SKM-1 (cell line): ENCODE measurements at regions not wholly inside any gene's neighbourhood (a gene's known extent, or its start where the extent isn't known, plus 50 kb on each side); places are given as distances from the start of the nearest gene placed in this dataset.
A peak's percentile ranks its signal among the peaks of the same experiment; 100 is the strongest.

Experiments used
- DNase-seq: peaks from one replicate; lab custom pipeline; 2025; ENCODE audit not compliant: unreplicated experiment; lab: John Stamatoyannopoulos, UW

- DNase-seq = no peak
These were observed 78.4 kb downstream of the INHBB start for GRCh38 chr2:120424274-120424796.

DNA sequence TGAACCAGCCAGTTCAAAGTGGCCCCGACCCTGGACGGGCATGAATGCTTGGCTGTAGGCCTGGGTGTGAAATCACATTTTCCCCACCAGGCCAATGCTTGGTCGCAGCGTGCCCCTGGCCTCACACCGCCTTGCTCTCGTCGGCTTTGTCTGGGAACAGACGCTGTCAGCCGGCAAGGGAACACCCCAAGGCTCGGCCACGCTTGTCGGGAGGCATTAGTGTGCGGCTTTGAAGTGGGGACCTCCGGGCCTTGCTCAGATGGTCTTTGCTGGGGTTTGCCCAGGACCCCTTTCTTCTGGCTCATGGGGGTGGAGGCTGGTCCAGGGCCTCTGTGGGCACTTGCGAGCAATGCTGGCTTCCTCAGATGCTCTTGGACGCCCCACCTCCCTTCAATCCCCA is 79.1 kb downstream of the INHBB start:
- no peak for DNase-seq

- no peak for DNase-seq
These were observed 82.8 kb downstream of the INHBB start for GRCh38 chr2:120428748-120429147.

- no peak for DNase-seq
These were observed 83.9 kb downstream of the INHBB start for GRCh38 chr2:120429586-120430500.

GRCh38 chr2:120430501-120430830 is 84.5 kb downstream of the INHBB start:
- no peak for DNase-seq

GRCh38 chr2:120430957-120431356 is 85.0 kb downstream of the INHBB start:
- DNase-seq = no peak

DNA sequence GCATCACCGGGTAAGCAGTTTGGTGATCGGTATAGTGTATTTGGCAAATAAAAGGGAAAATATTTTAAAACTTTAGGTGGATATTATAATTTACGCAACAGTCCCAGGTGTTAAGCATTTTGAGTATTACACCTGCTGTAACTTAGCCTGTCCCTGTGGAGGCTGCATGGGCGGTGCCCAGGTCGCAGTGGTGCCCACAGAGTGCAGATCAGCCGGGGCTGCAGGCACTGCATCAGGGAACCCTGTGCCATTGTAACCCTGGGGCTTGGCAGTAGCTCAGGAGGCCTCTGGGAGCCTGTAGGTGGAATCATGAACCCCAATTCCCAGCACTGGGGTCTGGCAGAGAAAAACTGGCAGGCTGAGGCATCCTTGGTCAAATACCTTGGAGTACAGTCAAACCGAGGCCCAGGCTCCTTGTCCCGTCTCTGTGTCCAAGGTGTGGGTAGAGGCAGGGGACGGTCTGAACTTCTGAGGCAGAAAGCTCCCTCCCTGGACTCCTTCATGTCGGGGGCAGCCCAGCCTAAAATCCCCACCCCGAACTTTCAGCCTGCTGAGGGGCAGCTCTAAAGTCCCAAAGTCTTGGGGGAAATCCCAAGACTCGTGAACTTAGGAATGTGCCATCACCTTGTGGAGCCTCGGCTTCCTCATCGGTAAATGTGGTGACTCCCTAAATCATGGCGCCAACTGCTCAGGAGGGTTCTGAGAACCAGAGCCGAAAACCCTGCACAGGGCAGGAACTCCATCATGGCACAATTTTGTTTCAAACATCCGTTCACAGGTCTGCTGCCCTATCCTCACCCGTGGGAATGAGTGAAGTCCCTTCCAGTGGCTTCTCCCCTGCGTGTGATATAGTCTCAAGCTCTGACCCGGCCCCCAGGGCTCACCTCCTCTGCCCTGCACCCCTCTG is 85.7 kb downstream of the INHBB start:
- no peak for DNase-seq

DNA sequence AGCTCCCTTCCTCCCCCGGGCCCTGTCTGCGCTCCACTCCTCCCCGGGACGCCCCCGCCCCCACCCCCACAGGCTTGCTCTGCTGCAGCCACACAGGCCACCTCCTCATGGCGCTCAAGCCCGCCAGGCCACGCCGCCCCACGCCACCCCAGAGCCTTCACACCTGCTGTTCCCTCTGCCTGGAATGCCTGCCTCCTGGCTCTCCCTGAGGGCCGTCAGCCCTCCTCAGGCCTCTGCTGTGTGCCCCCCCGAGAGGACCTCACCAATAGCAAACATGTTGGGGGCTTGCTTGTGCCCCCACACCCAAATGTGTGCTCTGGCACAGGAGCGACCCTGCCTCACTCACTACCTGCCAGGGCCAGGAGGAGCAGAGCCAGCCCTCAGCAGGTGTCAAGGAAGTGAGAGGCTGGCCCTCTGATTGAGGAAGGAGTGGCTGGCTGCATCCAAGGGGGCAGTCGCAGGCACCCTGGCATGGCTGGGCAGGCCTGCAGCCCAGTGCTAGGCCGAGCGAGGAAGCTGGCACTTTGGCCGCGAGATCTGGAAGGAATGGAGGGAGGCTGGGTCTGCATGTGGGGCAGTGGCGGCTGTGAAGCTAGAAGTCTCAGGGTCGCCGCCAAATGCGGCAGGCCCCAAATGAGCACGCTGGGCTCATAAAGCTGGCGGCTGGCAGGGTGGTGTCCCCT is 86.5 kb downstream of the INHBB start:
- DNase-seq = no peak

DNA sequence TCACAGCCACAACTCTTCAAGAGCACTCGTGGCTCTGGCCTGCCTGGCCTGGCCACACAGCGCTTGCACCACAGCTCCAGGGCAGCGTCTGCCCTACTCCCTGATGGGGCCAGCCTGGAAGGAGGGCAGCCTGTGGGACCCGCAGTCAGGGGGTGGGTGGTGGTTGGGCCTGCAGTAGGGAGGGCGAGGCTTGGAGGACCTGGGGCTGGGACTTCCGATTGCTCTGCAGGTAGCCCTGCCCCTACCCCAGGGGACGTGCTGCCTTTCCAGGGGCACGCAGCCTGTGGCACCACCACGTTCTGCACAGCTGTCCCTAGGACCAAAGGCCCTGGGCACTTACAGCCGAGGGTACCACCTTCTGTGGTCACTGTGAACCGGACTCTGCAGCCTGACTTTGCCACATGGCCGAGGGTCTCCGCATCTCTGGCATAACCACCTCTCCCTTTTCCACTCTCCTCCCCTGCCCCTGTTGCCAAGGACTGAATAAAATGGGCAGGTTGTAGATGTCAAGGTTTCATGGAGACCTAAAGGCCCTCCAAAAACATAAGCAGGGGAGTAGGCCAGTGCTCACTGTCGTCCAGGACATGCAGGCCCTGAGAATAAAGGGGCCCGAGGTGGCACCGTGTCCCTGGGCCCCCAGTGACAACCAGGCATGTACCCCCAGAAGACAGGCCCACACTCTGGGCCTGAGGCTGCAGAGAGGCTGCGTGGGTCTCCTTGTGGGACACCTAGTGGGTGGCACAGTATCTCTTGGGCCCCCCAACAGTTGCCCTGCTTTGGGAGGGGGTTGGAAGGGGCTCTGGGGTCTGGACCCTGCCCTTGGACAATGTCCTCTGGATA is 87.3 kb downstream of the INHBB start:
- no peak for DNase-seq

DNA sequence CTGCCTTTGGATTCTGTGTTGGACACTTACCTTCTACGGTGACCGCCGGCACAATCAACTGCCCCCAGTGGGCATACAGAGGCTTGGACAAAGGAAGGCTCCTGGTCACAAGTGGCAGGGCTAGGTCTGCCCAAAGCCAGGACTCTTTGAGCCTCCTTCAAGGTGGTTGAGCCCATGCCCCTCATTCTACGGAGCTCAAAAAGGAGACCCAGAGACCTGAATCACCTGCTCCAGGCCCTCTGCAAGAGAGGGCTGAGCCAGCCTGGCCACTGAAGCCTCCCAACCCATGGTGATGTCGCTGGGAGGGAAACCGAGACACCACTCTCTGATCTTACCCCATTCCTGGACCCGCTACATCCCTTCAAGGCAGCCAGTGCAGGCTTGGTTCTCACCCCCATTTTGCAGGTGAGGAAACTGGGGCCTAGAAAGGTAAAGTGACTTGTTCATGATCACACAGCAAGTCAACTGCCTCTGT is 87.9 kb downstream of the INHBB start:
- no peak for DNase-seq

DNA sequence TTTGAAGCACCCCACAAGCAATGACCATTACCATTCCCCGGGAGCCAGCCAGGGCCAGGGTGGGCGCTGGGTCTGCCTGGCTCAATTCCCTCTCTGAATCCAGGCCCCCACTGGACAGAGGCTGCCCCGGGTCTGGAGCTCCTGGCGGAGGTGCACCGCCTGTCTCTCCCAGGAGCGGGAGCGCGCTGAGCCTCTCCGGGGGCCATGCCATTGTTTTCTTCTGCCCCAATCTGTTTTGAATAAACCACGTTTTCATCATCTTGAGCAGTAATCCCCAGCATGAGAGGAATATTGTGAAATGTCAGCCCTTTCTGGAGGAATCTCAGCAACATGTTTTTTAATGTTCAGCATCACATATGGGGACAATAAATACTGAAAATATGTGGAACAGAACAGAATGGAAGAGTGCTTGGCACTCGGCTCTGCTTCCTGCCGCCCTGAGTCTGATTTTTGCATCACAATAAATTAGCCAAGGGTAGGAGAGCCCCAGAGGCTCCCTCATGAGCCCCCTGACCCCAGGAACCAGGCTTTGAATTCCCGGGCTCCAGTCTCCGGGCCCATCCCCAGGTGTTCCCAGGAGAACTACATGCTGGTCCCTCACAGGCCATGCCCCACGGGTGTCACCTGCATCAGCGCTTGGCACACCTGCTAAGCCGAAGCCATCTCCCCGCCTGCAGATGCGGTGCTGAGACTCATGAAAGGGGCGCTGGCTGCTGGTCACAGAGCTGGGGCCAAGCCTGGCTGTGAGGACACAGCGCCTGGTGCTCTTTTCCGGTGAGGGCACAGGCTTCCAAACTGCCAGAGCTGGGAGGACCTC is 88.8 kb downstream of the INHBB start:
- DNase-seq = no peak

DNA sequence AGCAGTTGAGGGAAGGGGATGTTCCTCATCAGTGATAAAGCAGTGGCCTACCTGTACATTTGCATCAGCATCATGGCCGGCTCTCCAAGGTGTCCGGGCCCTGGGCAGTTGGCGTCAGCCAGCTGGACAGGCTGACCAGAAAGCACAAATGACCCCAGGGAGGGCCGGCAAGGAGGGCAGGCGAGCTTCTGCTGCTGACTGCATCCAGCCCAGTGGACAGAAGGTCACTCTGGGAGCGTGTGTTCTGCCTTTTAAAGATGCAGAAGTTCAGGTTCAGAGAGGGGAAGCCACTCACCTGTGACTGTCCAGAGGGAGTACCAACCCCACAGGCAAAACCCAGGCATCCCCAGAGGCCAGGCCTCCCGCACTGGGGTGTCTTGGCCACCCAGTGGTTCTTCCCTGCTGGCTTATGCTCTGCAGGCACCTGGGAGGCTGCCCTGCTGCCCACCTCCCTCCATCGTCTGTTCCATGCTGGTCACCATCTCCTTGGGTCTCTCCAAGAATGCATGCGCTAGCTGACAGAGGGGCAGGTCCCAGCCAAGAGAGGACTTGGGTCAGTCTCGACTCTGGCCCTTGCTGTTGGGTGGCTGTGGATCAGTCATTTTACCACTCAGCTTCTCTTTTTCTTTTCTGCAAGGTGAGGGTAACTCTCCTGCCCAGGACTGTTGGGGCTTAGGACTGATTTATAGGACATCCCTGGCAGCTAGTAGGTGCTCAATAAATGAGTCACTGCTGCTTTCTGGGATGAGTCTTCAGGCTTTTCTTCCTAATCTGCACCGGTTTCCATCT is 89.9 kb downstream of the INHBB start:
- DNase-seq = no peak

DNA sequence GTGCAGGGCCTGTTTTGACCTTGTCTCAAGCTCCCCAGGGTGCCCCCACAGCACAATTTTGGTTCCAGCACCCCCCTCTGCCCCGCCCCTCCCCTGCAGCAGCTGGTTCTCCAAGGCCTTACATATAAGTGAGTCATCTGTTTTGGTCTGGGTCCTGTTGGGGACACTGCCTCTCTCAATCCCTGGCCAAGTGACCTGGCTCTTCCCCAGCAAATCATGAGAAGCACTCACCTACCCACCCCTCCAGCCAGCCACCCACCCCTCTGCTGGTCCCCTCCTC is 90.5 kb downstream of the INHBB start:
- DNase-seq = no peak

GRCh38 chr2:120436885-120437603 is 91.1 kb downstream of the INHBB start:
- DNase-seq = peak; percentile 48

GRCh38 chr2:120437604-120438000 is 91.7 kb downstream of the INHBB start:
- no peak for DNase-seq

GRCh38 chr2:120438301-120439066 is 92.5 kb downstream of the INHBB start:
- no peak for DNase-seq

DNA sequence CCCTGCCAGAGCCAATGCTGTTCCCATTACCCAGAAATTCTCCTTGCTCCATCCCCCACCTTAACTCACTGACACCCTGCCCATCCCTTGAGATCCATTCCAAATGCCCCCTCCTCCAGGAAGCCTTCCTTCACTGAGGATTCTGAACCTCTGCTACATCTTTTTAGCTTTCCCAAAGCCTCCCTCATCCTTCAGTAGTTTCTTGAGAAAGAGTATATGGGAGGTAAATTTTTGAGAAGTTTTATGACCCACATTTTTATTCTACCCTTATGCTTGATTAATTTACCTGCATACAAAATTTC is 93.1 kb downstream of the INHBB start:
- DNase-seq = no peak
